ENCODE measurements at regions not wholly inside any gene's neighbourhood (a gene's known extent, or its start where the extent isn't known, plus 50 kb on each side); places are given as distances from the start of the nearest gene placed in this dataset.

- CTCF ChIA-PET: no interaction called here
- no peak for TF ChIP-seq CTCF (conservative IDR thresholded peaks at IDR 0.05)
- no peak for TF ChIP-seq EZH2 (IDR thresholded peaks at IDR 0.05; ENCODE audit: low read depth)
- no TSS peak for BruUV-seq (replicated peaks)
- intact Hi-C loops (cut with micrococcal nuclease; ENCODE audit: unreplicated experiment): no loop called here
- no peaks in the 10 kb centered on the region for H3F3A ChIP-seq (ENCODE audit: insufficient read depth, low read depth)
- no peaks in the 10 kb centered on the region for H4K20me1 ChIP-seq (ENCODE audit: insufficient read depth)
- no peaks in the 10 kb centered on the region for H3K27me3 ChIP-seq (ENCODE audit: insufficient read depth, low read depth)
- no peaks in the 10 kb centered on the region for H3K36me3 ChIP-seq (ENCODE audit: low read depth)
- no peak overlapping the region for H3K27ac ChIP-seq
- POLR2A ChIA-PET (ENCODE audit: unreplicated experiment): no interaction called here
- H2AFZ ChIP-seq: no peak overlapping the region
- H3K79me2 ChIP-seq (ENCODE audit: low read depth): no peaks in the 10 kb centered on the region
- H3K9me2 ChIP-seq (ENCODE audit: insufficient read depth): no peaks in the 10 kb centered on the region
- no peaks in the 10 kb centered on the region for H3K9me3 ChIP-seq (ENCODE audit: insufficient read depth, low read depth)
- DNase-seq: no peak
- H3K4me1 ChIP-seq (replicated peaks; ENCODE audit: insufficient read depth): no peaks in the 10 kb centered on the region
- H3K4me3 ChIP-seq: no peak overlapping the region
- no peak overlapping the region for H3K4me2 ChIP-seq
Measured at GRCh38 chr6:49050584-49050983, 412.5 kb downstream of the MMUT start.

- ChIA-PET POLR2A (ENCODE audit: unreplicated experiment) (no interaction called here), CTCF (no interaction called here)
- DNase-seq: no peak
- Histone ChIP-seq H3K4me2 (no peak overlapping the region), H3K4me3 (no peak overlapping the region), H4K20me1 (ENCODE audit: insufficient read depth) (no peaks in the 10 kb centered on the region), H3K9me2 (ENCODE audit: insufficient read depth) (no peaks in the 10 kb centered on the region), H3K27me3 (ENCODE audit: insufficient read depth, low read depth) (no peaks in the 10 kb centered on the region), H3K4me1 (replicated peaks; ENCODE audit: insufficient read depth) (no peaks in the 10 kb centered on the region), H3K27ac (no peak overlapping the region), H2AFZ (no peak overlapping the region), H3K79me2 (ENCODE audit: low read depth) (no peaks in the 10 kb centered on the region), H3K9me3 (ENCODE audit: insufficient read depth, low read depth) (0 out of 2 replicates have a peak, but pooled peaks cover under 1% of the 10 kb centered on the region), H3K36me3 (ENCODE audit: low read depth) (no peaks in the 10 kb centered on the region), H3F3A (ENCODE audit: insufficient read depth, low read depth) (no peaks in the 10 kb centered on the region)
- no TSS peak for BruUV-seq (replicated peaks)
- TF ChIP-seq EZH2 (IDR thresholded peaks at IDR 0.05; ENCODE audit: low read depth) (no peak), CTCF (conservative IDR thresholded peaks at IDR 0.05) (no peak)
- intact Hi-C loops (cut with micrococcal nuclease; ENCODE audit: unreplicated experiment): no loop called here
Measured at GRCh38 chr6:49038294-49038822, 424.7 kb downstream of the MMUT start.

GRCh38 chr6:49030251-49031020, 432.6 kb downstream of the MMUT start:
- Histone ChIP-seq H4K20me1 (ENCODE audit: insufficient read depth) (no peaks in the 10 kb centered on the region), H3F3A (ENCODE audit: insufficient read depth, low read depth) (no peaks in the 10 kb centered on the region), H2AFZ (no peak overlapping the region), H3K79me2 (ENCODE audit: low read depth) (no peaks in the 10 kb centered on the region), H3K27ac (no peak overlapping the region), H3K4me1 (replicated peaks; ENCODE audit: insufficient read depth) (no peaks in the 10 kb centered on the region), H3K36me3 (ENCODE audit: low read depth) (no peaks in the 10 kb centered on the region), H3K27me3 (ENCODE audit: insufficient read depth, low read depth) (no peaks in the 10 kb centered on the region), H3K4me3 (no peak overlapping the region), H3K9me2 (ENCODE audit: insufficient read depth) (no peaks in the 10 kb centered on the region), H3K9me3 (ENCODE audit: insufficient read depth, low read depth) (peaks cover 3% of the 10 kb centered on the region; the same call in 1 of the 2 replicates), H3K4me2 (no peak overlapping the region)
- intact Hi-C loops (cut with micrococcal nuclease; ENCODE audit: unreplicated experiment): no loop called here
- no TSS peak for BruUV-seq (replicated peaks)
- ChIA-PET CTCF (interaction anchor here (0.6 kb wide), 1 partner anchor 22 kb away, joined by 3 read pairs; no protein-coding TSS in a partner anchor), POLR2A (ENCODE audit: unreplicated experiment) (no interaction called here)
- no peak for TF ChIP-seq CTCF (conservative IDR thresholded peaks at IDR 0.05)
- no peak for TF ChIP-seq EZH2 (IDR thresholded peaks at IDR 0.05; ENCODE audit: low read depth)
- DNase-seq: no peak

Data from PC-9 (cell line).